SK-N-SH (cell line): ENCODE measurements at regions not wholly inside any gene's neighbourhood (a gene's known extent, or its start where the extent isn't known, plus 50 kb on each side); places are given as distances from the start of the nearest gene placed in this dataset.

Experiments
- CTCF ChIA-PET: fragments of 300-600, 350-600 bp; formaldehyde crosslinking; extraction: SDS; loops from one replicate; lab custom pipeline; 2021; lab: Yijun Ruan, JAX
- POLR2A ChIA-PET: fragments of 350-600 bp; sonication (Branson Sonifier 250); formaldehyde crosslinking; extraction: SDS; loops from one replicate; lab custom pipeline; 2020; ENCODE audit warnings: antibody characterized with exemption, inconsistent platforms; lab: Yijun Ruan, JAX
- DNase-seq: peaks from one replicate; pipeline ENCODE4 v3.0.0; 2012
- H2AFZ ChIP-seq: fragments of 200-600 bp; sonication (generic); 2 replicates; pipeline ENCODE4 v1.8.1; 2016; ENCODE audit warnings: antibody characterized with exemption, mild to moderate bottlenecking, low read depth
- H3F3A ChIP-seq: fragments of 200-600 bp; sonication (generic); replicated peaks from 2 replicates; pipeline ENCODE3; 2016; ENCODE audit warnings: antibody characterized with exemption, mild to moderate bottlenecking; ENCODE audit not compliant: insufficient read depth
- H3K27ac ChIP-seq, 2 experiments: fragments of 200-500 bp in 1 of 2; fragments of 200-600 bp in 1 of 2; sonication (Bioruptor generic) in 1 of 2; sonication (generic), shearing (Covaris generic) in 1 of 2; 2 replicates each; pipeline versions ENCODE4 v1.5.1 to v1.6.1; 2014 to 2016; ENCODE audit warnings: low read depth in 2 of 2, inconsistent platforms in 1 of 2, low read length in 1 of 2, mild to moderate bottlenecking in 1 of 2, mixed read lengths in 1 of 2
- H3K27me3 ChIP-seq: fragments of 200-600 bp; sonication (generic), shearing (Covaris generic); 2 replicates; pipeline ENCODE4 v1.6.1; 2016; ENCODE audit warnings: mixed run types; ENCODE audit not compliant: insufficient read depth
- H3K36me3 ChIP-seq, 2 experiments: fragments of 200-500 bp in 1 of 2; fragments of 200-600 bp in 1 of 2; sonication (Bioruptor generic) in 1 of 2; sonication (generic) in 1 of 2; replicated peaks in 1 of 2; 2 replicates each; pipeline versions ENCODE3 to v1.5.1; 2014 to 2016; ENCODE audit warnings: low read length in 1 of 2, mild to moderate bottlenecking in 1 of 2; ENCODE audit not compliant: insufficient read depth in 2 of 2, control insufficient read depth in 1 of 2
- H3K4me1 ChIP-seq, 2 experiments: fragments of 200-500 bp in 1 of 2; fragments of 200-600 bp in 1 of 2; sonication (Bioruptor generic) in 1 of 2; sonication (generic), shearing (Covaris generic) in 1 of 2; 2 replicates each; pipeline versions ENCODE4 v1.5.1 to v1.6.1; 2014 to 2016; ENCODE audit warnings: low read depth in 1 of 2, low read length in 1 of 2, mixed run types in 1 of 2; ENCODE audit not compliant: insufficient read depth in 2 of 2, control insufficient read depth in 1 of 2
- H3K4me2 ChIP-seq: fragments of 200-600 bp; sonication (generic), shearing (Covaris generic); 2 replicates; pipeline ENCODE4 v1.6.1; 2017; ENCODE audit warnings: mixed run types
- H3K4me3 ChIP-seq, 2 experiments: fragments of 200-500 bp in 1 of 2; fragments of 200-600 bp in 1 of 2; sonication (Bioruptor generic) in 1 of 2; sonication (generic), shearing (Covaris generic) in 1 of 2; 2 replicates each; pipeline versions ENCODE4 v1.5.1 to v1.8.1; 2014 to 2016; ENCODE audit warnings: low read depth in 2 of 2, inconsistent platforms in 1 of 2, low read length in 1 of 2, mild to moderate bottlenecking in 1 of 2, mixed read lengths in 1 of 2, moderate library complexity in 1 of 2
- H3K79me2 ChIP-seq: fragments of 200-600 bp; sonication (generic); 2 replicates; pipeline ENCODE4 v1.8.1; 2017; ENCODE audit warnings: mild to moderate bottlenecking; ENCODE audit not compliant: insufficient read depth
- H3K9ac ChIP-seq: fragments of 200-600 bp; sonication (generic); 2 replicates; pipeline ENCODE4 v1.6.1; 2017; ENCODE audit warnings: mixed run types
- H3K9me2 ChIP-seq: fragments of 200-600 bp; sonication (generic); 2 replicates; pipeline ENCODE4 v1.6.1; 2017; ENCODE audit warnings: mixed run types
- H3K9me3 ChIP-seq: fragments of 200-600 bp; sonication (generic); 2 replicates; pipeline ENCODE4 v1.6.1; 2017; ENCODE audit warnings: mixed run types, mild to moderate bottlenecking, moderate library complexity
- H4K20me1 ChIP-seq: fragments of 200-600 bp; sonication (generic); 2 replicates; pipeline ENCODE4 v1.6.1; 2017; ENCODE audit warnings: mild to moderate bottlenecking, mixed run types; ENCODE audit not compliant: insufficient read depth
- CHD2 ChIP-seq: fragments of 150-350 bp; IDR thresholded peaks from 2 replicates; pipeline ENCODE4 v1.6.1; 2018; ENCODE audit warnings: low read length; ENCODE audit not compliant: partially characterized antibody
- EP300 ChIP-seq, 2 experiments: IDR thresholded peaks; 2 replicates each; pipeline versions ENCODE4 v1.4.0 to v1.6.1; 2012; ENCODE audit warnings: borderline replicate concordance in 1 of 2, low read depth in 1 of 2, low read length in 1 of 2
- FOSL2 ChIP-seq: IDR thresholded peaks from 2 replicates; pipeline ENCODE4 v1.4.0; 2012; ENCODE audit warnings: low read depth, mild to moderate bottlenecking, moderate library complexity, borderline replicate concordance
- FOXJ3 ChIP-seq: sonication (generic); formaldehyde crosslinking; IDR thresholded peaks from 2 replicates; pipeline ENCODE4 v1.5.1; 2020; ENCODE audit warnings: mild to moderate bottlenecking, missing genetic modification reagents
- GATA2 ChIP-seq: sonication (generic); formaldehyde crosslinking; IDR thresholded peaks from 2 replicates; pipeline ENCODE4 v1.5.0; 2020; ENCODE audit warnings: mild to moderate bottlenecking, missing genetic modification reagents
- JUND ChIP-seq: IDR thresholded peaks from 2 replicates; pipeline ENCODE4 v1.4.0; 2012
- MXI1 ChIP-seq: IDR thresholded peaks from 2 replicates; pipeline ENCODE4 v1.6.1; 2012; ENCODE audit warnings: mild to moderate bottlenecking, low read depth, low read length, improper control_type of control experiment
- NRF1 ChIP-seq: IDR thresholded peaks from 2 replicates; pipeline ENCODE4 v1.6.1; 2012; ENCODE audit warnings: low read depth, mild to moderate bottlenecking, low read length
- RCOR1 ChIP-seq: fragments of 150-350 bp; IDR thresholded peaks from 2 replicates; pipeline ENCODE4 v1.6.1; 2017; ENCODE audit warnings: antibody characterized with exemption, low read length
- SMC3 ChIP-seq: IDR thresholded peaks from 2 replicates; pipeline ENCODE4 v1.6.1; 2012; ENCODE audit warnings: low read depth, low read length, improper control_type of control experiment
- TAF1 ChIP-seq: IDR thresholded peaks from 2 replicates; pipeline ENCODE4 v1.6.1; 2012; ENCODE audit warnings: low read depth, mild to moderate bottlenecking, low read length, moderate library complexity, borderline replicate concordance
- WGBS: methylation state at CpG from one replicate; pipeline ENCODE4 v1.1.6; 2017; ENCODE audit warnings: low lambda C conversion rate; 5-methylcytosine and 5-hydroxymethylcytosine counted together
- TF ChIP-seq, protein P1 (sequence below): fragments of 150-350 bp; IDR thresholded peaks from 2 replicates; pipeline ENCODE4 v1.6.1; 2016; ENCODE audit warnings: mild to moderate bottlenecking, low read depth, low read length
- TF ChIP-seq, protein P2 (sequence below): IDR thresholded peaks from 2 replicates; pipeline ENCODE4 v1.4.0; 2012; ENCODE audit warnings: low read depth, borderline replicate concordance

DNA sequence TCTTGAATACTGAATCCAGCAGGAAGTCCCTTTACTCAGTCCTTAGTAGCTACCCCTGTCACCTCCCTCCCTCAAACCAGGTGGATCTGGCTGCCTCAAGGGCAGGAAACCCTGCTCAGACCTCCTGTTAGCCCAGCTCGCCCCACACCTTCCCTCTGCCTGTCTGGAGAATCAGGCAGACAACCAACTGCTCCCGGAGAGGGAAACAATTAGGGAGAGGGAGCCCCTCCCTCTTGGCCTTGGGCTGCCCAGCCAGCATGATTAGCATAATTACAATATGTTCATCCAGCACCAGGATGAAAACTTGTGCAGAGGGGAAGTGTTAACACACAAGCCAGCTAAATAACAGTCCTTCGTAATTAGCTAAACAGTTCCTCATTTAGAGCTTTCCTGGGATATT, 185.5 kb downstream of the C1D start:
- CTCF ChIA-PET: interaction anchor here (0.7 to 2.3 kb wide), 7 partner anchors 15 to 227 kb away, joined by 3 to 9 read pairs (median 3); no protein-coding TSS in a partner anchor

DNA sequence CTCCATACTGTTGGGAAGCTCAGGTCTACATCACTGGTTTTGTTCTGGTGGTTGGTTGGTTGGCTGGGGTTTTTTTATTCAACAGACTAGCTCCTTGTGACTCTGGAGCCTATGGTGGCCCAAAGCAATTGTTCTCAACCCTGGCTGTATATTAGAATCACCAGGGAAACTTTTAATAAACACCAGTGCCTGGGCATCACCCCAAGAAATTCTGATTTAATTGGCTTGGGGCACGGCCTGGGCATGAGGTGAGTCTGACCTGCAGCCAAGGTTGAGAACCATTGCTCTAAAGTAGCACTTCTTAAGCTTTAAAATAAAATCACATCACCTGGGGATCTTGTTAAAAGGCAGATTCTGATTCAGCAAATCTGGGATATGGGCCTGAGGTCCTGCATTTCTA, 184.1 kb downstream of the C1D start:
- no peaks in the 10 kb centered on the region for H3K9me3 ChIP-seq
- DNase-seq: no peak

More for the DNA sequence above, 185.5 kb downstream of the C1D start:
- WGBS: 79% methylated on average over 3 of the region's 3 CpGs
- Histone ChIP-seq H3K4me3 (no peak overlapping the region), H4K20me1 (no peaks in the 10 kb centered on the region), H3K9me2 (no peaks in the 10 kb centered on the region), H3K79me2 (no peaks in the 10 kb centered on the region), H2AFZ (no peak overlapping the region)
- TF ChIP-seq EP300 (IDR thresholded peaks at IDR 0.05; ENCODE audit: borderline replicate concordance in 1 of 2, low read depth in 1 of 2, low read length in 1 of 2): peak in 1 of 2 experiments; percentile 77; a peak in 1 of 4 replicates
- TF ChIP-seq GATA2 (CRISPR knock-in tag): peak; percentile 31; the same call in 1 of the 2 replicates
- TF ChIP-seq FOSL2: no peak
- TF ChIP-seq, all 33 proteins: peak for 2
- peaks cover 27% of the 10 kb centered on the region for H3F3A ChIP-seq
- peak; percentile 36 for DNase-seq
- H3K9ac ChIP-seq: no peak overlapping the region
- peak overlapping the region in 1 of 2 experiments; percentile 78; a peak in 2 of 4 replicates for H3K27ac ChIP-seq
- no peak overlapping the region for H3K4me2 ChIP-seq
- POLR2A ChIA-PET: interaction anchor here (1.0 to 1.4 kb wide), 3 partner anchors 17 to 24 kb away, joined by 3 to 4 read pairs (median 3); no protein-coding TSS in a partner anchor
- no peaks in the 10 kb centered on the region for H3K36me3 ChIP-seq
- H3K9me3 ChIP-seq: no peaks in the 10 kb centered on the region
- peaks cover 27 to 35% of the 10 kb centered on the region in 2 experiments for H3K4me1 ChIP-seq
- H3K27me3 ChIP-seq: no peaks in the 10 kb centered on the region

DNA sequence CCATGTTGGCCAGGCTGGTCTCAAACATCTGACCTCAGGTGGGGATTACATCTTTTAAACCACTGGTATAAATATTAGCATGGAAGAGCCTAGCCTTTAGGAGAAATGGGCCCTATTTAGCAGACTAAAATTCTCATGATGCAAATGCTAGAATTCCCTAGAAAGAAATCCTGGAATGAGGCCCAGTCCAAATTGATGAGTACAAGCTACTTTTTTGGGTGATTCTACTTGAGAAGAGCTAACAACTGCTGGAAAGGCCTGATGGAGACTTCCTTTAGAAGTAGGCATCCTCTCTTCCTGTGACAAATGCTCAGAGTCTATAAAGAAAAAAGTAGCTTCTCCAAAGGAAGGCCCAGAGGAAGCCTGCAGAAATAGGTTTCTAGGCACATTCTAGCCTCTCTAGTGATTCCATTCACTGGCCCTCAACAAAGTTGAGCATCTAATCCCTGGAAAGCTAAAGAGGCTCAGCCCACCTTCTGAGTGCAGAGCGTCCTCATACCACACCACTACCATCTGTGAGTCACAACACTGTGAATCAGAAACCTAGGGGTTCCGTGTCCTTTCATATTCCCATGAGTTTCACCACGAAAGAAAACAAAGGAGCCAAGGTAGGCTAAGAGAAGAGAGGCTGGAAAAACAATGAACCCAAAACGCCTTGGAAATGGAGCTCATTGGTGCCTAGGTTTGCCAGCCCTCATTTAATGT, 183.1 kb downstream of the C1D start:
- CTCF ChIA-PET: interaction anchor here (0.7 to 4.0 kb wide), 11 partner anchors 8 to 1305 kb away, joined by 3 to 28 read pairs (median 5); no protein-coding TSS in a partner anchor
- no peaks in the 10 kb centered on the region for H4K20me1 ChIP-seq
- peaks cover 19 to 35% of the 10 kb centered on the region in 2 experiments for H3K4me1 ChIP-seq
- H3K9me3 ChIP-seq: no peaks in the 10 kb centered on the region
- POLR2A ChIA-PET: interaction anchor here (0.9 to 1.3 kb wide), 8 partner anchors 12 to 1445 kb away, joined by 3 to 7 read pairs (median 3); partner anchors contain the start of gene MEIS1
- no peak overlapping the region for H3K4me3 ChIP-seq
- H2AFZ ChIP-seq: peak overlapping the region; percentile 92
- H3K27me3 ChIP-seq: no peaks in the 10 kb centered on the region
- DNase-seq: peak; percentile 6
- WGBS: 14% methylated on average over 4 of the region's 4 CpGs
- peak overlapping the region; percentile 94 to 96 for H3K27ac ChIP-seq
- no peaks in the 10 kb centered on the region for H3K79me2 ChIP-seq
- H3K9ac ChIP-seq: peak overlapping the region; percentile 54
- H3K9me2 ChIP-seq: no peaks in the 10 kb centered on the region
- H3K4me2 ChIP-seq: peak overlapping the region; percentile 52
- H3F3A ChIP-seq: peaks cover 24% of the 10 kb centered on the region
- TF ChIP-seq SMC3 (no peak), MXI1 (no peak), FOSL2 (peak; percentile 71; the same call in 1 of the 2 replicates)
- TF ChIP-seq, protein P1, sequence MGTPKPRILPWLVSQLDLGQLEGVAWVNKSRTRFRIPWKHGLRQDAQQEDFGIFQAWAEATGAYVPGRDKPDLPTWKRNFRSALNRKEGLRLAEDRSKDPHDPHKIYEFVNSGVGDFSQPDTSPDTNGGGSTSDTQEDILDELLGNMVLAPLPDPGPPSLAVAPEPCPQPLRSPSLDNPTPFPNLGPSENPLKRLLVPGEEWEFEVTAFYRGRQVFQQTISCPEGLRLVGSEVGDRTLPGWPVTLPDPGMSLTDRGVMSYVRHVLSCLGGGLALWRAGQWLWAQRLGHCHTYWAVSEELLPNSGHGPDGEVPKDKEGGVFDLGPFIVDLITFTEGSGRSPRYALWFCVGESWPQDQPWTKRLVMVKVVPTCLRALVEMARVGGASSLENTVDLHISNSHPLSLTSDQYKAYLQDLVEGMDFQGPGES: no peak
- TF ChIP-seq, all 33 proteins: peak for 1
- no peaks in the 10 kb centered on the region for H3K36me3 ChIP-seq

More for the DNA sequence above, 184.1 kb downstream of the C1D start:
- peaks cover 19 to 35% of the 10 kb centered on the region in 2 experiments for H3K4me1 ChIP-seq
- H2AFZ ChIP-seq: no peak overlapping the region
- no peak overlapping the region for H3K4me3 ChIP-seq
- no peaks in the 10 kb centered on the region for H3K79me2 ChIP-seq
- H3F3A ChIP-seq: peaks cover 24% of the 10 kb centered on the region
- no peak overlapping the region for H3K9ac ChIP-seq
- WGBS: 82% methylated on average over 1 of the region's 1 CpG
- no peaks in the 10 kb centered on the region for H3K36me3 ChIP-seq
- ChIA-PET POLR2A (no interaction called here), CTCF (interaction anchor here (1.2 to 2.3 kb wide), 3 partner anchors 17 to 33 kb away, joined by 3 to 9 read pairs (median 4); no protein-coding TSS in a partner anchor)
- H3K4me2 ChIP-seq: no peak overlapping the region
- no peaks in the 10 kb centered on the region for H4K20me1 ChIP-seq
- no peaks in the 10 kb centered on the region for H3K27me3 ChIP-seq
- H3K9me2 ChIP-seq: no peaks in the 10 kb centered on the region
- peak overlapping the region in 1 of 2 experiments; percentile 43; a peak in 1 of 4 replicates for H3K27ac ChIP-seq
- TF ChIP-seq FOXJ3 (CRISPR knock-in tag): no peak
- TF ChIP-seq, protein P2, sequence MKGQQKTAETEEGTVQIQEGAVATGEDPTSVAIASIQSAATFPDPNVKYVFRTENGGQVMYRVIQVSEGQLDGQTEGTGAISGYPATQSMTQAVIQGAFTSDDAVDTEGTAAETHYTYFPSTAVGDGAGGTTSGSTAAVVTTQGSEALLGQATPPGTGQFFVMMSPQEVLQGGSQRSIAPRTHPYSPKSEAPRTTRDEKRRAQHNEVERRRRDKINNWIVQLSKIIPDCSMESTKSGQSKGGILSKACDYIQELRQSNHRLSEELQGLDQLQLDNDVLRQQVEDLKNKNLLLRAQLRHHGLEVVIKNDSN: no peak
- TF ChIP-seq NRF1: no peak
- TF ChIP-seq TAF1: no peak
- TF ChIP-seq JUND: no peak
- TF ChIP-seq RCOR1: no peak
- no peak for TF ChIP-seq CHD2
